Lung (tissue), 11 donors: ENCODE measurements at regions not wholly inside any gene's neighbourhood (a gene's known extent, or its start where the extent isn't known, plus 50 kb on each side); places are given as distances from the start of the nearest gene placed in this dataset.

Experiments used
- ATAC-seq: fragments of 200-7000 bp; cut with Tn5 transposase; one replicate; pipeline ENCODE4 v1.9.1; 2020; ENCODE audit warnings: moderate number of reproducible peaks; ENCODE audit not compliant: insufficient read depth, low FRiP score
- DNase-seq, 3 donors: peaks; one replicate each; pipeline ENCODE4 v3.0.0-alpha.2; 2013 to 2017
- H3K27ac ChIP-seq, 2 donors: one replicate each; pipeline ENCODE4 v1.5.1; 2013; ENCODE audit warnings: mild to moderate bottlenecking in 2 of 2, moderate library complexity in 2 of 2, control low read depth in 1 of 2, inconsistent platforms in 1 of 2, low read depth in 1 of 2, low read length in 1 of 2
- H3K27me3 ChIP-seq, 3 donors: one replicate each; pipeline ENCODE4 v1.5.1; 2013; ENCODE audit warnings: low read length in 2 of 3; ENCODE audit not compliant: control insufficient read depth in 3 of 3, insufficient read depth in 3 of 3
- H3K36me3 ChIP-seq, 4 donors: one replicate each; pipeline ENCODE4 v1.5.1; 2013; ENCODE audit warnings: low read length in 4 of 4, mild to moderate bottlenecking in 1 of 4, moderate library complexity in 1 of 4; ENCODE audit not compliant: control insufficient read depth in 4 of 4, insufficient read depth in 4 of 4
- H3K4me1 ChIP-seq, 5 donors: one replicate each; pipeline ENCODE4 v1.5.1; 2013; ENCODE audit warnings: low read length in 5 of 5, mild to moderate bottlenecking in 2 of 5, moderate library complexity in 1 of 5; ENCODE audit not compliant: control insufficient read depth in 5 of 5, insufficient read depth in 5 of 5
- H3K4me3 ChIP-seq: one replicate; pipeline ENCODE4 v1.5.1; 2013; ENCODE audit warnings: mild to moderate bottlenecking, control low read depth, moderate library complexity
- H3K9ac ChIP-seq, 2 donors: one replicate each; pipeline ENCODE4 v1.5.1; 2013; ENCODE audit warnings: low read length in 2 of 2, control low read depth in 1 of 2; ENCODE audit not compliant: insufficient read depth in 1 of 2
- H3K9me3 ChIP-seq, 4 donors: one replicate each; pipeline ENCODE4 v1.5.1; 2013; ENCODE audit warnings: low read length in 3 of 4, mild to moderate bottlenecking in 1 of 4, moderate library complexity in 1 of 4; ENCODE audit not compliant: control insufficient read depth in 4 of 4, insufficient read depth in 3 of 4
- WGBS, 2 donors: extraction: QIAGEN DNeasy Blood & Tissue Kit; methylation state at CpG; one replicate each; pipeline ENCODE4 v1.1.7; 2013; 5-methylcytosine and 5-hydroxymethylcytosine counted together
- TF ChIP-seq, protein P1 (sequence below): IDR thresholded peaks from 2 replicates; pipeline ENCODE4 v1.5.1; 2012; ENCODE audit warnings: mild to moderate bottlenecking; ENCODE audit errors: control extremely low read depth, extremely low read depth
- donor health status: control.
- donor health status: control.
- donor health status: Bipolar disorder and iron deficiency.
- donor health status: healthy.
- donor health status: DM: yes; HTN: yes; CAD: no.

DNA sequence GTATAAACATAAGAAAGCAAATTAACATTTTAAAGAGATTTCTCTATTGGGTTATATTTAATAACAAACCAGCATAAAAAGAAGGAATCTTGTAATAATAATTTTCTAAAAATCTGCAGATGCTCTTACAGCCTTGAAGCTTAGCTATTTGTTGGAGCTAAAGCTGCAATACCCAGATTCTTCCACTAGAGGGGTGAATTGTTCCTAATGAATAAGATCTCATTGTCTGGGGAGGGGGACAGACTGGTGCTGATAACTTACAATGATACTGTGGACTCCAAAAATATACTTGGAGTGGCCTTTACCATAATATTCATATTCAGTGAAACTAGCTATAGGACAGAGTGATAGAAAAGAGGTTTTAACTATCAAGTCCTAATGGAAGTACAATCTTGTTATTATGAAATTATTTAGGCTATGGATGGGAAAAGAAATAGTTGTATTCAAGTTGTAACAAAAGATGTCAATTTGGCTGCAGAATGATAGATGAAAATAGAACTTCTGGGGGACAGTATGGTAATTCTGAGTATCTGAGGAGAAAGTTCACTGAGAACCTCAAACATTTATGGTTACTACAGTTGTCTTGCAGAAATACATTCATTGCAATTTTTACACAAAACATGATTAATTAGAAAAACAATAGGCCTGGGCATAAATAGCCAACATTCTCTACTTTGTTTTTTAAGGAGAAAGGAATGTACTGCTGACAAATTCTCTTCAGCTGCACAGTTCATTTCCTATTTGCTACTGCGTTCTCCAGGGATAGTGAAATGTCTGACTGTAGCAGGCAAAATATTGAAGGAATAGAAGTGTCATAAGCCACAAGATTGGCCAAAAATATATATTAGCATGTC lies 443.3 kb downstream of the GBA3 start:
- Histone ChIP-seq H3K9me3 (no peaks in the 10 kb centered on the region), H3K4me3 (no peak overlapping the region), H3K36me3 (no peaks in the 10 kb centered on the region), H3K27ac (no peak overlapping the region), H3K9ac (no peak overlapping the region), H3K27me3 (no peaks in the 10 kb centered on the region), H3K4me1 (peaks cover 0 to 20% (median 0%) of the 10 kb centered on the region in 5 donors)
- TF ChIP-seq, protein P1, sequence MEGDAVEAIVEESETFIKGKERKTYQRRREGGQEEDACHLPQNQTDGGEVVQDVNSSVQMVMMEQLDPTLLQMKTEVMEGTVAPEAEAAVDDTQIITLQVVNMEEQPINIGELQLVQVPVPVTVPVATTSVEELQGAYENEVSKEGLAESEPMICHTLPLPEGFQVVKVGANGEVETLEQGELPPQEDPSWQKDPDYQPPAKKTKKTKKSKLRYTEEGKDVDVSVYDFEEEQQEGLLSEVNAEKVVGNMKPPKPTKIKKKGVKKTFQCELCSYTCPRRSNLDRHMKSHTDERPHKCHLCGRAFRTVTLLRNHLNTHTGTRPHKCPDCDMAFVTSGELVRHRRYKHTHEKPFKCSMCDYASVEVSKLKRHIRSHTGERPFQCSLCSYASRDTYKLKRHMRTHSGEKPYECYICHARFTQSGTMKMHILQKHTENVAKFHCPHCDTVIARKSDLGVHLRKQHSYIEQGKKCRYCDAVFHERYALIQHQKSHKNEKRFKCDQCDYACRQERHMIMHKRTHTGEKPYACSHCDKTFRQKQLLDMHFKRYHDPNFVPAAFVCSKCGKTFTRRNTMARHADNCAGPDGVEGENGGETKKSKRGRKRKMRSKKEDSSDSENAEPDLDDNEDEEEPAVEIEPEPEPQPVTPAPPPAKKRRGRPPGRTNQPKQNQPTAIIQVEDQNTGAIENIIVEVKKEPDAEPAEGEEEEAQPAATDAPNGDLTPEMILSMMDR = peak; percentile 1
- ATAC-seq = no peak
- WGBS, 2 donors = 68 to 74% methylated on average over 1 of the region's 1 CpG
- peak in 2 of 3 donors; percentile 74 to 83 for DNase-seq

DNA sequence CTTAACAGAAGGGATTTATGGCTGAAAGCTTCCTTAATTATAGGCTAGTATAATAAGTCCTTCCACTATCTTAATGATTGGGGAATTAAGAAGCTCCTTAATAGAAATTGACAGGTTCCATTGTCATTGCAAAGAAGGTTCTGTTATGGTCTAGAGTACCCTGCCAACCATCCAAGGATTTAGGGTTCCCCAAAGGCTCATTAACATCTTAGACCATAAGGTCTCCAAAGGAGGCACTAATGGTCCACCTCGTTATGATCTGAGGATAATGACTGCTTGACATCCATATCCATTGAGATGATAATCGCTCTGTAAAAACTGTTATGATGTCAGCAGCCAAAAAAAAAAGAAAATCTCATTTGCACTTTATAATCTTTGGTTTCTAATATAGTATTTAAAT lies 441.6 kb downstream of the GBA3 start:
- no peak for DNase-seq
- Histone ChIP-seq H3K27ac (no peak overlapping the region), H3K36me3 (no peaks in the 10 kb centered on the region), H3K27me3 (no peaks in the 10 kb centered on the region), H3K4me1 (peaks cover 0 to 20% (median 0%) of the 10 kb centered on the region in 5 donors), H3K9ac (no peak overlapping the region), H3K4me3 (no peak overlapping the region), H3K9me3 (no peaks in the 10 kb centered on the region)
- no peak for ATAC-seq
- WGBS, 2 donors = 79 to 87% methylated on average over 2 of the region's 2 CpGs
- TF ChIP-seq, protein P1 = no peak

DNA sequence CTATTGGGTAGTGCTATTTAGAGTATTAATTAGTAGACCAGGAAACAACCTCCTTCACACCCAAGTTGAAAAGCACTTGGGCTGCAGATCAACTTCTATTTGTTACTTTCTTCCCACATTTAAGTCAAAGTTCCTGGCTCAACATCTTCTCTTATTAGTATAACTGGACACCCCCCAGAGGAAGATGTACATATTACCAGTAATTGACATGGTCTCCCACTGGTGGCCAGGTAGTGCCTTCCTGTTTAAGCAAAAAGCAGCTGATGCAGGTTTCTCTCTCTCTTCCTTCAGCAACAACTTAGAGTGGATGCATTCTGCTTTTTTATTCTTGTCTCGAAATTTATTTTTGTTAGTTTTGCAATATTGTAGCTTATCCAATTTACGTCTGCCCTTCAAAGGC lies 438.1 kb downstream of the GBA3 start:
- Histone ChIP-seq H3K4me3 (no peak overlapping the region), H3K9me3 (no peaks in the 10 kb centered on the region), H3K9ac (no peak overlapping the region), H3K27ac (no peak overlapping the region), H3K4me1 (peaks cover 0 to 12% (median 0%) of the 10 kb centered on the region in 5 donors), H3K27me3 (no peaks in the 10 kb centered on the region), H3K36me3 (no peaks in the 10 kb centered on the region)
- no peak for ATAC-seq
- 86 to 92% methylated on average over 2 of the region's 2 CpGs for WGBS, 2 donors
- TF ChIP-seq, protein P1 = no peak
- no peak for DNase-seq

DNA sequence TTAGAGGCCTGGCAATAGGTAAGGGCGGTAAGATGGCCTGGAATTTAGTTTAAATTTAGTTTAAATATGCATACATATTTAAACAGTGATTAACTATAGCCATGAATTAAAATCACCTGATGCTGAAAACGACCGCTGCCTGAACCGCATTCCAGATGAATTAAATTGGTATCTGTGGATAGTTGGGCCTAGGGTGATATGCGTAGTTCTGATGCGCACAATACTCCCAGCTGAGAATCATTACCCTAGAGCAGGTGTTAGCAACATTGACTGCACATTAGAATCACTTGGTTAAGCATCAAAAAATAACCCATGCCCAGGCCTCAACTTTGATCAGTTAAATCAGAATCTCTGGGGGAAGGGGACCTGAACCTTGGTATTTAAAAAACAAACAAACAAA lies 432.4 kb downstream of the GBA3 start:
- no peak overlapping the region for H3K9ac ChIP-seq
- TF ChIP-seq, protein P1 = no peak
- no peak overlapping the region for H3K4me3 ChIP-seq
- ATAC-seq (no peak), DNase-seq (no peak)
- H3K27me3 ChIP-seq = no peaks in the 10 kb centered on the region
- WGBS, 2 donors = 94 to 97% methylated on average over 6 of the region's 6 CpGs
- H3K36me3 ChIP-seq = no peaks in the 10 kb centered on the region
- no peaks in the 10 kb centered on the region for H3K9me3 ChIP-seq
- no peaks in the 10 kb centered on the region for H3K4me1 ChIP-seq
- no peak overlapping the region for H3K27ac ChIP-seq
